GM12801 (cell line): ENCODE measurements at regions not wholly inside any gene's neighbourhood (a gene's known extent, or its start where the extent isn't known, plus 50 kb on each side); places are given as distances from the start of the nearest gene placed in this dataset.

ENCODE experiments used
- TF ChIP-seq, protein P1 (sequence below): IDR thresholded peaks from one replicate; pipeline ENCODE4 v1.5.1; 2011; ENCODE audit warnings: control low read depth; ENCODE audit not compliant: insufficient read length; ENCODE audit errors: extremely low read depth

DNA sequence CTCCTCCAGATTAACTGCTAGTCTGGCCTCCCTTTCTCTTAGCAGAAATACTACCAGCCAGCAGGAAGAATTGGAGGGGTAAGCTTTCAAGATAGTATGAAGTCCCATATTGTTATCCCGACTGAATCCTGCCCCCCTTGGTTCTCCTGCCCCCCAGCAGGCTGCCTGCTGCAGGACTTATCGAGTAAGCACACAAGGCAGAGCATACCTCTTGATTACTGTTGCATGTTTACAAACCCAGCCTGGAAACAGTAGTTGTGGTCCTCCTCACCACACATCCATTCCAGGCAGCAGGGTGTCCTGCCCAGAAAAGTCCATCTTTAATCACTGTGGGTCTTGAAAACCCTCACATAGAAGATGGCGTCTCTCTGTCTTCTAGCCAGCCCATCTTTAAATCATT is 66.8 kb upstream of the PPP2R3A start:
- TF ChIP-seq, protein P1, sequence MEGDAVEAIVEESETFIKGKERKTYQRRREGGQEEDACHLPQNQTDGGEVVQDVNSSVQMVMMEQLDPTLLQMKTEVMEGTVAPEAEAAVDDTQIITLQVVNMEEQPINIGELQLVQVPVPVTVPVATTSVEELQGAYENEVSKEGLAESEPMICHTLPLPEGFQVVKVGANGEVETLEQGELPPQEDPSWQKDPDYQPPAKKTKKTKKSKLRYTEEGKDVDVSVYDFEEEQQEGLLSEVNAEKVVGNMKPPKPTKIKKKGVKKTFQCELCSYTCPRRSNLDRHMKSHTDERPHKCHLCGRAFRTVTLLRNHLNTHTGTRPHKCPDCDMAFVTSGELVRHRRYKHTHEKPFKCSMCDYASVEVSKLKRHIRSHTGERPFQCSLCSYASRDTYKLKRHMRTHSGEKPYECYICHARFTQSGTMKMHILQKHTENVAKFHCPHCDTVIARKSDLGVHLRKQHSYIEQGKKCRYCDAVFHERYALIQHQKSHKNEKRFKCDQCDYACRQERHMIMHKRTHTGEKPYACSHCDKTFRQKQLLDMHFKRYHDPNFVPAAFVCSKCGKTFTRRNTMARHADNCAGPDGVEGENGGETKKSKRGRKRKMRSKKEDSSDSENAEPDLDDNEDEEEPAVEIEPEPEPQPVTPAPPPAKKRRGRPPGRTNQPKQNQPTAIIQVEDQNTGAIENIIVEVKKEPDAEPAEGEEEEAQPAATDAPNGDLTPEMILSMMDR: no peak

DNA sequence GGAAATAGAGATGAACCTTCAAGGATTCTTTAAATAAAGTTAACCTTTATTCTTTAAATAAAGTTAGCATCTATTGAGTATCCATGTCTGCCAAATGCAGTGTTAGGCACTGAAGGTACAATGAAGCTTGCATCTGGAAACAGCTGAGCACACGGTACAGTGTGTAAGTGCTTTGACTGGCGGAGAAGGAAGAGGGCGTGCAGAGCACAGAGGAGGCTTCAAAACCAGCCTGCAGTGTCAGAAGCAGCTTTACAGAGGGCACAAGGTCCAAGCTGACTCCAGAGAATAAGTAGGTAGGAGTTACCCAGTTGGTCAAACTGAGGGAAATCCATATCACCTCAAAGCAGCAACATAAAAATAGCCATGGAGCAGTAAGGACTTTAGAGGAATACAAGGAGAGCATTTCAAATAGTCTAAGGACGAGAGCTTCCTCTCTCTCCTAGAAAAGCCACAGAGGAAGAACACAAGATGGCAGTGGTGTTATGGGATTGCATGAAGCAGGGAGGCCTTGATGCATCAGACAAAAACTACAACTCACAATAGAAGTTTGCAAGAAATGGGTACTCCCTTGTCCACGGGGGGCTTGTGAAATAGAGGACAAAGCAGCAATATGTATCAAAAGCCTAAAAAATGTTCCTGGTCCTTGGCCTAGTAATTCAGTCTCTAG is 60.3 kb upstream of the PPP2R3A start:
- TF ChIP-seq, protein P1: no peak

DNA sequence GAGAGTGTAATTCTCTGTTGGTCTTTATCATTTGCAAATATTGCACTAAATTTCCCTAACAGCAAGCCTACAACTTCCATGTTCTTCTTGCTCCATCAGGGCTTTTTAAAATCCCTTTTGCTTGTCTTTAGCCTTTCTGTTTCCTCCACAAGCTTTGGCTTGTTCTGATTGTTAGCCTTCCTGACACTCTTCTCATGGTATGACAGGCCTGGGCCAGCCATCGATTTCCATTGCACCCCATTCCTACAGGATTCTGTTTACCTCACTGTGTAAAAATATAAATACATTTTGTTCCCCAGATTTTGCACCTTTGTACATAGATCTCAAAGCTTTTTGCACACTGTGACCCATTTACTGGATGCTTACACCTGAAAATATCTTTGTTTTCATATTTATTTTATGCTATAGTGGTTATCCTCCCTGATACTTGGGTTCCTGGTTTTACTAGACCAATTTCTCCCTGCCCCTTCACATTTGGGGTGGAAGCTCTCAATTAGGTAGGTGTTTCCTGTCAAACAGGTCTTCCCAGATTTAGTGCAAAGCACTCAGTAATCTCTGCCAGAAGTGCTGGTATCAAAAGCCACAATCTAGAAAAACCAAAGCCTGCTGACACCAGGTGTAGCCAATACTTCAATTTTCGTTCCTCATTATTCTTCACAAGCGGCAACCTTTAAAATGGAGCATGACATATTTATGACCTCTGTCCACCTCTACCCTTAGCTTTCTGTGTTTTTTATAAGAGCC is 57.9 kb upstream of the PPP2R3A start:
- TF ChIP-seq, protein P1: no peak

DNA sequence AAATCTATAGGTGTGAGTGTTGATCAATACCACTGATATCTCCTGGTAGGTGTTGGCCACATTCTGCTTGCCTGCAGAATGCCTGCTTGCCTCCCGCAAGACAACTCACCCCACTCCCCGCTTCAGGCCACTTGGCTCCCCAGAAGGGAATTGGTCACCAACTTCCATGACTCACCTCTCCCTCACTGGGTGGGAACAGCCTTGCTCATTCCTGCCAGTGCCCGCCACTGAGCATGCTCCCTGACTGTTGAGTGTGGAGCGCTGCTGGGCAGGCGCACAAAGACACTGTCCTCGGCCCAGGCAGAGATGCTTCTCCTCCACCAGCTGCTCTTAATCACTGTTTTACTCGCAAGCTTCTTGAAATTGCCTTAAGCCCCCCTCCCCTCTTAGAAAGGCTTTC is 57.3 kb upstream of the PPP2R3A start:
- TF ChIP-seq, protein P1: no peak

DNA sequence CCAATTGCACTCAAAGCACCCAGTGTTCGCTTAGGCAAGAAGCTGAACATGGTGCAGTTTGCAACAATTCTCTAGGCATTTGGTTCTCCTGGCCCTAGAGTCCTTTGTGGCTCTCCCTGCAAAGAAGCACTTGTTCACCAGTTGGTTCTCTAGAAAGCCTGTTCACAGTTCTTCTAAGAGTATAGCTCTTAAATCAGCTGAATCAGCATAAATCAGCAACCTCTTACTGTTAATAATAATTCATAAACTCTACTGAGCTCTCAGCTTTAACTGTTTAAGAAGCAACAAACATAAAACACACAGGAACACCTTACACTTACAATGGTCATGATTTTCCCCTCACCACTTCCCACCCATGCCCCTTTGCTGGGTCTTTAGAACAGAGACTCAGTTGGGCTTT is 56.8 kb upstream of the PPP2R3A start:
- TF ChIP-seq, protein P1: no peak

DNA sequence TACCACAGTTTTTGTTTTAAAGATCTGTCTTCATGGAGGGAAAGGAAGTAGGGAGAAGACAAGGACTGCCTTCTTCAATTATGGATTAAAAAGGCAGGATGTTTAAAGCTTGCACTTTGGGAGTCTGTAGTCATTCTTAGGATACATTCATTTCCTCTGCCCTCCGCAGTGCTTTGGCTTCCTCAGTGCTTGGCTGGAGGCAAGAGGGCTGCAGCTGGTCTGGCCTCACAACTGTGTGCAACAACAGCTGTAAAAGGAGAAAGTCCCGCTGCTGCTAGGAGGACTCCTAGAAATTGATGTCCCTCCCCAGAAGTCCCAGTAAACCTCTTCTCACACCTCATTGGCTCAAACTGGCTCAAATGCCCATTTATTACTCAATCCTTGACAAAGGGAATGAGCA is 54.4 kb upstream of the PPP2R3A start:
- TF ChIP-seq, protein P1: no peak

DNA sequence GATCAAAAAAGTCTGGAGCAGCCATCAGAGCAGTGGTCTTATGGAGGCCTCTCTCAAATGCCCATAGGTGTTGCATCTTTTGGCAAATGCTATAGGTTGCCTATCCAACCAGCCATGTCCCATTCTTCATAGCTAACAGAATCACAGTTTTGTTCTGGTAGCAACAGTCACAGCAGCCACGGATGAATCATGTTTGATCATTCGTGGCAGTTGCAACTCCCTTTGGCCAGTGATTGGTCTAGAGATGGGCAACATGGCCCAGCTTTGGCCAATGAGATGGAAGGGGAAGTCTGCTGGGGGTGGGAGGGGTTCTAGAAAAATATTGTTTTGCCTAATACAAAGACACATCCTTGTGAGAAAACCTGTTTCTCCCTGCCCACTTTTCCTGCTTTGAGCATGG is 50.3 kb upstream of the PPP2R3A start:
- TF ChIP-seq, protein P1: no peak
